SJCRH30 (cell line): ENCODE measurements at regions not wholly inside any gene's neighbourhood (a gene's known extent, or its start where the extent isn't known, plus 50 kb on each side); places are given as distances from the start of the nearest gene placed in this dataset.

Experiments used
- DNase-seq, 2 experiments: peaks; one replicate each; pipeline ENCODE4 v3.0.0-alpha.2; 2015 to 2020
- H3K27ac ChIP-seq: fragments of 250-450 bp; sonication (Bioruptor Pico); 2 replicates; pipeline ENCODE4 v1.5.1; 2020; ENCODE audit warnings: mild to moderate bottlenecking, moderate library complexity
- H3K27me3 ChIP-seq: fragments of 250-450 bp; sonication (Bioruptor Pico); 2 replicates; pipeline ENCODE4 v1.5.1; 2020; ENCODE audit warnings: mild to moderate bottlenecking, moderate library complexity
- H3K36me3 ChIP-seq: fragments of 250-450 bp; sonication (Bioruptor Pico); 2 replicates; pipeline ENCODE4 v1.5.1; 2020; ENCODE audit warnings: mild to moderate bottlenecking, moderate library complexity
- H3K4me1 ChIP-seq: fragments of 250-450 bp; sonication (Bioruptor Pico); 2 replicates; pipeline ENCODE4 v1.5.1; 2020; ENCODE audit warnings: mild to moderate bottlenecking, moderate library complexity
- H3K4me3 ChIP-seq: fragments of 250-450 bp; sonication (Bioruptor Pico); 2 replicates; pipeline ENCODE4 v1.5.1; 2020; ENCODE audit warnings: mild to moderate bottlenecking, moderate library complexity
- H3K9me3 ChIP-seq: fragments of 250-450 bp; sonication (Bioruptor Pico); replicated peaks from 2 replicates; pipeline ENCODE4 v1.5.1; 2020; ENCODE audit warnings: mild to moderate bottlenecking, moderate library complexity

DNA sequence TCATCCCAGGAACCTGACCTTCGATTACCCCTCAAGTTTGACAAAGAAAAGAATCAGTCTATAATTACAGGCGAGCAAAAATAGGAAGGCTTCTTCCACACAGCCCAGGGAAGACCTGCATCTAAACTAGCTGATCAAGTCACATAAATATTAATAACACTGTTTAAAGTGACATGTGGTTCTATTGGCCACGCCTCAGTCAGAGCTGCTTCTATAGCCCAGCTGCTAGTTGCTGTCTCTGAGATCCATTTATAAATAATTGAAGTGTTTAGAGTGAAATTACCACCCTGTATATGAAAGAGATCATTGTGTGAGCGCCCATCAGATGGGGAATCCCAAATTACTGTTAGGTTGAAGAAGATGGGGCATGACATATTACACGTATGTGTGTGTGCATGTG lies 426.0 kb downstream of the CDH2 start:
- no peaks in the 10 kb centered on the region for H3K4me1 ChIP-seq
- H3K27me3 ChIP-seq: no peaks in the 10 kb centered on the region
- no peak overlapping the region for H3K27ac ChIP-seq
- no peak overlapping the region for H3K4me3 ChIP-seq
- H3K9me3 ChIP-seq: no peaks in the 10 kb centered on the region
- H3K36me3 ChIP-seq: no peaks in the 10 kb centered on the region
- no peak for DNase-seq

DNA sequence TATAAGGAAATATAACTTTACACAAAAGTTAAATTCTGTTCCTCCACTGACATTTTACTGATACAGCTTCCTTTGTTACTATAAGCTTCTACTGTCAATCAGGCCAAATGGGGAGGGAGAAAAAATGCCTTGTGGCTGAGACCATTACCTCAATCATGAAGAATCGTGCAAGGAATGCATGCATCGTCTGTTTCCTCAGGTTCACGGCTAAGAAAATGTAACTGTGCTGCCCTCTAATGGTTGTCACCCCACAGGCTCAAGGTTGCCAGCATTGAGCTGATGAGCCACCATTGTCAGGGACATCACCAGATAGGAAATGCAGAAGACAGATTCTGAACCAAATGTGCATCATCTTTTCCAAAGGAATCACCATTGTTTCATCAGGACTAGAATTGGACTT lies 426.9 kb downstream of the CDH2 start:
- no peak overlapping the region for H3K4me3 ChIP-seq
- no peaks in the 10 kb centered on the region for H3K36me3 ChIP-seq
- no peak overlapping the region for H3K27ac ChIP-seq
- H3K27me3 ChIP-seq: no peaks in the 10 kb centered on the region
- DNase-seq: peak; percentile 41 to 63
- no peaks in the 10 kb centered on the region for H3K9me3 ChIP-seq
- no peaks in the 10 kb centered on the region for H3K4me1 ChIP-seq

DNA sequence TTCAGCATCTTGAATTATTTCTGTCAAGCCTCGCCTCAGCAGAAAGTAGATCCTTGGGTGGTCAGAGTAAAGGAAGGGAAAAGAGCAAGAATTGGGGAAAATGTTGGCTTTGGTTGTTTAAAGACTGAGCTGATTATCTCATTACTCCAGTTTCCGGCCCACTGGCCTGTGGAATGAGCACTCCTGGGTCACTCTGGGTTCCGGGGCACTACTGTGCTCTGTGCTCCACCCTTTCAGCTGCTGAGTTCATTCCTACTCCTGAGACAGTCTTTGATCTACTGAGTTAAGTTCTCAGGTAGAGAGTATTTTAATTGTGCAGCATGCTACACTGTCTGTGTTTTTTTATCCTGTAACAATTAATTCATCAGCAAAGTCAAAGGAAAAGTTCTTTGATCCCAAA lies 427.7 kb downstream of the CDH2 start:
- Histone ChIP-seq H3K27ac (no peak overlapping the region), H3K9me3 (no peaks in the 10 kb centered on the region), H3K27me3 (no peaks in the 10 kb centered on the region), H3K36me3 (no peaks in the 10 kb centered on the region), H3K4me3 (no peak overlapping the region), H3K4me1 (no peaks in the 10 kb centered on the region)
- no peak for DNase-seq

DNA sequence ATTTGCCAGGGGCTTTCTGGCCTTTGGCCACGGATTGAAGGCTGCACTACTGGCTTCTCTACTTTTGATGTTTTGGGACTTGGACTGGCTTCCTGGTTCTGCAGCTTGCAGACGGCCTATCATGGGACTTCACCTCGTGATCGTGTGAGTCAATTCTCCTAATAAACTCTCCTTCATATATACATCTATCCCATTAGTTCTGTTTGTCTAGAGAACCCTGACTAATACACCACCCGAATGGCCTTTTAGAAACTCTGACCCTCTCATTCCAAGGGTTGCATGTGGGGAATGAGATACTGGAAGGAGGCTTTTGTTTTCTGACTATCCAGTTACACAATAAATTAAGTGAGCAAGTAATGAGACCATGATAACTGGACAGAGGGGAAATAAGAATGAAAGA lies 430.7 kb downstream of the CDH2 start:
- Histone ChIP-seq H3K27me3 (no peaks in the 10 kb centered on the region), H3K27ac (no peak overlapping the region), H3K9me3 (no peaks in the 10 kb centered on the region), H3K4me3 (no peak overlapping the region), H3K36me3 (no peaks in the 10 kb centered on the region), H3K4me1 (no peaks in the 10 kb centered on the region)
- DNase-seq: no peak

DNA sequence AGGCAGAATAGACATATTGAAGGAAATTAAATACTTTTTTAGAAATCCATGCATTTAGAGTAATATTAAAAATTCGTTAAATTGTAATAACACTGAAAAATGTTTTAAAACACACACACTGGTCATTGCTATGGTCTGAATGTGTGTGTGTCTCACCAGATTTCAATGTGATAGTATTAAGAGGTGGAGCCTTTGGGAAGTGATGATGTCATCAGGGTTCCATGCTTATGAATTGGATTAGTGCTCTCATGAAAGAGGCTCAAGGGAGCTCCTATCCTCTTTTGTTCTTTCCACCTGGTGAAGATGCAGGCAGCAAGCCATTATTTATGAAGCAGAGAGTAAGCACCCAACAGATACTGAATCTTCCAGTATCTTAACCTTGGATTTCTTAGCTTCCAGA lies 441.8 kb downstream of the CDH2 start:
- peak in 1 of 2 experiments; percentile 4 for DNase-seq
- H3K27me3 ChIP-seq: no peaks in the 10 kb centered on the region
- H3K4me3 ChIP-seq: no peak overlapping the region
- no peak overlapping the region for H3K27ac ChIP-seq
- no peaks in the 10 kb centered on the region for H3K4me1 ChIP-seq
- H3K36me3 ChIP-seq: no peaks in the 10 kb centered on the region
- H3K9me3 ChIP-seq: no peaks in the 10 kb centered on the region

DNA sequence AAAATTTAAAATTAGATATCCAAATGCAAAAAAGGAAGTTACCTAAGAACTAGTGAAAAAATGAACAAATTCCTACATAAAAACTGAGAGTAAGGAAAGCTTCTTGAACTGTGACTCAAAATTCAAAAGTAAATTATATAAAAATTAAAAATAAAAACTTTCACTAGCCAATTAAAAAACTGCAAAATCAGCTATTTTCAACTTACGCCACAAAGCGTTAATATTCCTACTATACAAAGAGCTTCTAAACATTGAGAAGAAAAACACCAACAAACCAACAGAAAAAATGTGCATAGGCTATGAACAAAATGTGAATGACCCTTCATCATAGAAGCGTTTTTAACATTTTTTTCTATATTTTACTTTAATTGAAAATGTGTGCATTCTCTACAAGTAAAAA lies 445.7 kb downstream of the CDH2 start:
- Histone ChIP-seq H3K4me1 (no peaks in the 10 kb centered on the region), H3K4me3 (no peak overlapping the region), H3K27me3 (no peaks in the 10 kb centered on the region), H3K27ac (no peak overlapping the region), H3K9me3 (no peaks in the 10 kb centered on the region), H3K36me3 (no peaks in the 10 kb centered on the region)
- no peak for DNase-seq

DNA sequence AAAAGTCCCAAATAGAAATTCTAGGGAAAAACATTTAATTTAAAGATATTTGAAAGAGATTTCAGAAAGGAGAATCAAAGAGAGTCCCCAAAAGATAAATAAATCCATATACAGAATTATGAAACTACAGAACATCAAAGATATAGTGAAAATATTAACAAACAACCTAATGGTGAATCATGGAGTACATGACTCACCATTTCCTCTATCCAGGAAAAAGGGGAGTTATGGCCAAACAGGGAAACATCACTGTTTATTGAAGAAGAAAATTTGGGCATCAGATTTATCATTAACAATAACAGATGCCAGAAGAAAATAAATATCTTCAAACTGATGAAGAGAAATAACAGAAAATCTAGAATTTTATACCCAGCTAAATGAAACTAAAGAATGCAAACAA lies 448.3 kb downstream of the CDH2 start:
- no peaks in the 10 kb centered on the region for H3K36me3 ChIP-seq

DNA sequence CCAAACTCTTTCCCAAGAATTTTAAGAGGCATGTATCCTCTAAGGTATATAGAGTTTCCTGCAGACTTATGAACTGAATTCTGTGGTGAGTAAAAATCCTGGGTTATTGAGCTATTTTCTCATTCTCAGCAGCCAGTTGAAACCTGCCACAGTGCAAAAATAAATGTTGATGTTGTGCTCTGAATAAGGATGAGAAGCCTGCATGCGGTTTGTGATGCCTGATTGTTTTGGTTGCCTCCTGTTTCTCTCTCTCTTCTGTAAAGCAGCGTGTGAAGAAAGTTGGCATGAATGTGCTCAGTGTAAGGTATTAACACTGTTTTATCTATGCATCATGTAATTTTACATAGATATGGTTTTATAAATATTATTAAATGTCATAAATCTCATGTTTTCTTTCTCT lies 452.6 kb downstream of the CDH2 start:
- Histone ChIP-seq H3K4me3 (no peak overlapping the region), H3K4me1 (no peaks in the 10 kb centered on the region), H3K27ac (no peak overlapping the region), H3K27me3 (no peaks in the 10 kb centered on the region), H3K9me3 (no peaks in the 10 kb centered on the region), H3K36me3 (no peaks in the 10 kb centered on the region)
- no peak for DNase-seq

More for the DNA sequence above, 448.3 kb downstream of the CDH2 start:
- no peak overlapping the region for H3K4me3 ChIP-seq
- no peaks in the 10 kb centered on the region for H3K27me3 ChIP-seq
- DNase-seq: no peak
- H3K4me1 ChIP-seq: no peaks in the 10 kb centered on the region
- H3K9me3 ChIP-seq: no peaks in the 10 kb centered on the region
- no peak overlapping the region for H3K27ac ChIP-seq

DNA sequence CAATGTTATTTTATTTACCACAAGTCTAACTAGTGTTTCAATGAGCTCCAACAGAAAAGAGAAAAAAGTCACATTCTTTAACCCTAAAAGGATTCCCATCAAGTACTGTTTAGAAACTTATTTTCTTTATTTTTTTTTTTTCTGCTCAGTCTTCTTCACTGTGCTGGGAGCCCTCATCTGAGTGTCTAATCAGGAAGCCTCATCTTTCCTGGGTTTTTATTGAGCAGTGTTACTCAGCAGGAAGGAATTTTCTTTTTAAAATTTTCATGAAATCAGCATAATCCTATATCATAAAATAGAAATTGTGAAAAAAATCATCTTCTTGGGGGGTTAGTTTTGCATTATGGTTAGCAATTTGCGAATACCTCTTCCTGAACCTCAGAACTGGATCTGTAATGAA lies 453.8 kb downstream of the CDH2 start:
- Histone ChIP-seq H3K27me3 (no peaks in the 10 kb centered on the region), H3K9me3 (no peaks in the 10 kb centered on the region), H3K4me1 (no peaks in the 10 kb centered on the region), H3K4me3 (no peak overlapping the region), H3K27ac (no peak overlapping the region), H3K36me3 (no peaks in the 10 kb centered on the region)
- DNase-seq: no peak

DNA sequence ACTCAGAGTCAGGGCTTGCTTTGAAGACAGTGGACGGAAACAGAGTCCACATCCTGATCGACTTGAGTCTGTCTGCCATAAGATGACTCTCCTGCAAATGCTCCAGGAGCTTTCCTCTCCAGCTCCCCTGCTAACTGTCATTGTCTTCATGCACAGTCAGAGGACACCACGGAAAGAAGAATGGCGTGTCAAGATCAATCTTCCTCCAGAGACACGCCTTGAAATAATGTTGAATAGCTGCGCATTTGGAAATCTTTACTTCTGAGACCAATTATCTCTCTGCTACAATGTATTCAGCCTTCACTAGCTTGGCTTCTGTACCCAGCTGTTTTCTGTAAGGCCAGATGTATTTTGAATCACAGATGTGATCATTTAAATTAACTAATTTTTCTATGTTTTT lies 457.2 kb downstream of the CDH2 start:
- Histone ChIP-seq H3K4me1 (peaks cover 5% of the 10 kb centered on the region), H3K36me3 (no peaks in the 10 kb centered on the region), H3K9me3 (no peaks in the 10 kb centered on the region), H3K27me3 (no peaks in the 10 kb centered on the region), H3K27ac (no peak overlapping the region), H3K4me3 (no peak overlapping the region)
- DNase-seq: no peak

DNA sequence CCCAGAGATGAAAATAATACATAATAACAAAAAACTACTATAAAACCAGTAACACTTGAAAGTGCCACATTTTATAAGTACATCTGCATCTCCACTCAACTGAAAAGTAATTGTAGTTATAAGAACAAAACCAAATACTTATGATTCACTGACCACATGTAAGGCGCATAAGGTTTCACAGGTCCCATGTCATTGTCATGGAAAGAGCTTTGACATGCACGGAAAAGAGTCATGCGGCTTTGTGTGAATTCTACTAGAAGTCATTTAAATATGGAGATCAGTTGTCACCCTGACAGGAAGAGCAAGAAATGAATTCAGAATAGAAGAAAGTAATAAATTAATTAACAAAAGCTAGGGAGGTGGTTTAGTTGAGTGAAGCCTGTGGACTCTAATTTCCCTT lies 459.1 kb downstream of the CDH2 start:
- H3K9me3 ChIP-seq: no peaks in the 10 kb centered on the region
- peaks cover 21% of the 10 kb centered on the region for H3K4me1 ChIP-seq
- no peak overlapping the region for H3K27ac ChIP-seq
- H3K36me3 ChIP-seq: no peaks in the 10 kb centered on the region
- H3K27me3 ChIP-seq: no peaks in the 10 kb centered on the region
- no peak overlapping the region for H3K4me3 ChIP-seq
- no peak for DNase-seq

DNA sequence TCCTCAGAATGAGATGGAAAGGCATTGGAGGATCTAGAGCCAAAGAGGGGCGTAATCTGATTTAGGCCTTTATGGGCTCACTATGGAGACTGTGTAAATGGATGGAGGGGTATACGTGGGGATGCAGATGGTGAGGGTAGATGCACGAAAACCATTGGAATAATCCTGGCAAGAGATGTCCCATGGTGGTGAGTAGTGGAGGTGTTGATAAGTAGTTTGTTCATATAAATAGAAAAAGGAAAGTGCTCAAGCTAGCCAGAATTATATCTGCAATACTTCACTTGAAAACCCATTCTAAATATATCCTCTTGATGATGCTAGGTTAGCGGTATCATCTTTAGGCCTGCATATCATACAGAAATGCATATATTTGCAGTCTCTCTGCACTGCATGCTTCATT lies 459.7 kb downstream of the CDH2 start:
- Histone ChIP-seq H3K36me3 (no peaks in the 10 kb centered on the region), H3K27me3 (no peaks in the 10 kb centered on the region), H3K9me3 (no peaks in the 10 kb centered on the region), H3K4me3 (no peak overlapping the region), H3K4me1 (peaks cover 27% of the 10 kb centered on the region), H3K27ac (no peak overlapping the region)
- no peak for DNase-seq

DNA sequence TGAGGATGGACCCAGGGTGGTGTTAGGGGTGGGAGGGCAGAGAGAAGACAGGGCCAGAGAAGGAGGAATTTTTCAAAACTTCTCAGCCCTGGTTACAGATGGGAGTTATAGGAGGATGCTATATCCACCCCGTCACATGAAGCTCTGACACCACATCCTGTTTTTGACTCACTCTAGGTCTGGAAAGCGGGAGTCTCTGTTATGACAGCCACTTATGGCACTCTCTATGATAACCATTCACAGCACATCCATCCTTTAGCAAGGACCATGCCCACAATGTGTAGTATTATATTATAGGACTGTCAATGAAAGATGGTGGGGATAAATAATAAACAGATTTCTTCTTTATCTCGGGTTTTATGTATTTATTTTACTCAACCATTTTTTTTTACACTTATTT lies 461.2 kb downstream of the CDH2 start:
- no peaks in the 10 kb centered on the region for H3K36me3 ChIP-seq
- no peaks in the 10 kb centered on the region for H3K27me3 ChIP-seq
- no peak overlapping the region for H3K4me3 ChIP-seq
- H3K4me1 ChIP-seq: peaks cover 34% of the 10 kb centered on the region
- no peak for DNase-seq
- no peak overlapping the region for H3K27ac ChIP-seq
- no peaks in the 10 kb centered on the region for H3K9me3 ChIP-seq

DNA sequence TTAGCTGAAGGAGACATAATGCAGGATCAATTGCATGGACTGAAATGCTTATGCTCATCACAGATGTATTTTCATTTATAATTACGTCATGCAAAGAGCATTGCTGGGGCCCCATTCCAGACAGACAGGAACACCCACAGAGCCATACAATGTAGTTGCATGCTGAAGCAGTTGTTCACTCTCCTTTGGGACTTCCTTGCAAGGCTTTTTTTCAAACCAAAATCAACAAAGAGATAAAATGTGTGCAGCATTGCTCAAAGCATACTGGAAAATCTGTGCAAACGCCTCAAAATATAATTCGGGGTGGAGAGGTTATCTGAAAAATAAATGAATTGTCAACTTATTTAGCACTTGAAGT lies 463.2 kb downstream of the CDH2 start:
- DNase-seq: peak; percentile 66 to 70
- no peaks in the 10 kb centered on the region for H3K9me3 ChIP-seq
- H3K4me3 ChIP-seq: no peak overlapping the region; the same call in 1 of the 2 replicates
- no peaks in the 10 kb centered on the region for H3K36me3 ChIP-seq
- peak overlapping the region; percentile 95 for H3K27ac ChIP-seq
- H3K27me3 ChIP-seq: no peaks in the 10 kb centered on the region
- peaks cover 34% of the 10 kb centered on the region for H3K4me1 ChIP-seq

DNA sequence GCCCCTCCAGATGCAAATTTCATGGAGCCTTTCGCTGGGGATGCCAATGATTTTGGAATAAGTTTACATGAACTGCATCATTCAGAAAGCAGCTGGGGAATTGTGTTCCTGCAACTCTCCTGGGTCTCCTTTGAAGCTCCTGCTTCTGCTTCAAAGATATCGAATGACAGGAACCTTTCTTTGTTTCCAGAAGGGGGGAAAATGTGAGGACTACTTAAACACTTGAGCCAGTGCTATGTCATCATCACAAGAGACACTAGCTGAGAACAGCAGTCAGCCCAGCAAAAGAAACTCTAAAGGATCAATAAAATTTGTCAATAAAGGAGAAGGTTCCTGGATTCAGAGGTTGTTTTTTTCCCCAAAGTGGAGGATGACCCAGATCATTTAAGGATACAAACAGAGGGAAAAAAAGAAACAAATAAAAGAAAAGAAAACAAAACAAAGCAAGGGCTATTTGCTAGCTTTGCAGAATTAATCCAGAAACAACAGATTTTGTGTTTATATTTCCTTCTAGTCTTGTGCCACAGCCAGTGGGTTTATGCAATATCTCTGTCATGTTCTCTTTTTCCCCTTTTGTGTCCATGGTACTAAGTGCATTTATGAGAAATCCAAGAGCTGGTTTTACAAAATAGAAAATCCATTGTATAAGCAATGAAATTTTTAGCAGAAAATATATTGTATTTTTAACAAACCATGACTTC lies 463.7 kb downstream of the CDH2 start:
- Histone ChIP-seq H3K4me3 (no peak overlapping the region; the same call in 1 of the 2 replicates), H3K27me3 (no peaks in the 10 kb centered on the region), H3K36me3 (no peaks in the 10 kb centered on the region), H3K27ac (peak overlapping the region; percentile 95), H3K4me1 (peaks cover 34% of the 10 kb centered on the region), H3K9me3 (no peaks in the 10 kb centered on the region)
- DNase-seq: peak; percentile 31 to 53

DNA sequence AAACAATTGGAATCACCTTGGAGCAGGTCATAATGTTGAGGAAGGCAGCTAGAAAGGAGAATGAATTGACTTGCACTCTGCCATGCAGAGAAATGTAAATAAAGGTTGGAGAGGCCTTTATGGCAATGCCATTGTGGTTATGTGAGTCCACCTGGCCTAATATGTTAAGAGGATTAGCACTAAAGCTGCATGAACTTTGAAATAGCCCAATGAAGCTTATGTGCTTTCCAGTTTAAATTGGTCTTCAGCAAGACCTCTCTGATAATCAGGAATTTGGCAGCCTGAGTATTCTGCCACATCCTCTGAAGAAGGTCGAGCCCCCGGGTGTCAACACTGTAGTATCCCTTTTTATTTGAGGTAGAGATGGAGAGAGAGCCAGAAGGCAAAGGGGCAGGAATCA lies 464.9 kb downstream of the CDH2 start:
- Histone ChIP-seq H3K36me3 (no peaks in the 10 kb centered on the region), H3K9me3 (no peaks in the 10 kb centered on the region), H3K4me3 (no peak overlapping the region), H3K27me3 (no peaks in the 10 kb centered on the region), H3K27ac (peak overlapping the region; percentile 95), H3K4me1 (peaks cover 34% of the 10 kb centered on the region)
- peak; percentile 32 to 66 for DNase-seq
